IMR-90 (cell line): ENCODE measurements at regions not wholly inside any gene's neighbourhood (a gene's known extent, or its start where the extent isn't known, plus 50 kb on each side); places are given as distances from the start of the nearest gene placed in this dataset.
A peak's percentile ranks its signal among the peaks of the same experiment; 100 is the strongest.

Experiments
- ATAC-seq: fragments of 200-7000 bp; cut with Tn5 transposase; 2 replicates; pipeline ENCODE4 v1.9.1; 2020; ENCODE audit warnings: low read depth, mild to moderate bottlenecking, moderate library complexity
- BruUV-seq: library from RNA; stranded (reverse); fragments of 400-500 nt; replicated peaks from 2 replicates; lab custom pipeline; 2021; lab: Mats Ljungman, UMichigan
- CTCF ChIA-PET: fragments of 300-600 bp; formaldehyde crosslinking; extraction: SDS; loops from one replicate; lab custom pipeline; 2021; ENCODE audit warnings: antibody characterized with exemption; lab: Yijun Ruan, JAX
- POLR2A ChIA-PET: fragments of 300-600 bp; sonication (Branson Sonifier 250); formaldehyde crosslinking; loops from one replicate; lab custom pipeline; 2022; ENCODE audit warnings: antibody characterized with exemption; ENCODE audit not compliant: unreplicated experiment; lab: Charles Lee
- DNase-seq: peaks from one replicate; pipeline ENCODE4 v3.0.0; 2013
- H2AFZ ChIP-seq: replicated peaks from 2 replicates; pipeline ENCODE3; 2013; ENCODE audit warnings: low read length, mild to moderate bottlenecking; ENCODE audit not compliant: poor library complexity
- H2AK5ac ChIP-seq: 2 replicates; pipeline ENCODE4 v1.6.1; 2013; ENCODE audit warnings: low read depth, low read length, inconsistent platforms
- H2AK9ac ChIP-seq: replicated peaks from 2 replicates; pipeline ENCODE3; 2013; ENCODE audit warnings: mild to moderate bottlenecking, low read depth, low read length, moderate library complexity; ENCODE audit not compliant: poor library complexity
- H2BK120ac ChIP-seq: 2 replicates; pipeline ENCODE4 v1.6.1; 2013; ENCODE audit warnings: low read depth, low read length, inconsistent platforms
- H2BK15ac ChIP-seq: 3 replicates; pipeline ENCODE4 v1.6.1; 2013; ENCODE audit warnings: low read depth, low read length, inconsistent platforms
- H2BK20ac ChIP-seq: 2 replicates; pipeline ENCODE4 v1.6.1; 2013; ENCODE audit warnings: low read depth, mild to moderate bottlenecking, inconsistent platforms, low read length, moderate library complexity
- H2BK5ac ChIP-seq: 2 replicates; pipeline ENCODE4 v1.6.1; 2013; ENCODE audit warnings: mild to moderate bottlenecking, low read depth, low read length, inconsistent platforms; ENCODE audit not compliant: poor library complexity, severe bottlenecking
- H3K14ac ChIP-seq: replicated peaks from 2 replicates; pipeline ENCODE4 v1.6.1; 2013; ENCODE audit warnings: low read depth, low read length, inconsistent platforms
- H3K18ac ChIP-seq: 2 replicates; pipeline ENCODE4 v1.6.1; 2013; ENCODE audit warnings: low read depth, low read length, control low read depth
- H3K23ac ChIP-seq: 2 replicates; pipeline ENCODE4 v1.6.1; 2013; ENCODE audit warnings: low read depth, low read length, inconsistent platforms
- H3K27ac ChIP-seq: 2 replicates; pipeline ENCODE4 v1.5.1; 2013; ENCODE audit warnings: mild to moderate bottlenecking, control low read depth, low read length; ENCODE audit not compliant: insufficient read depth
- H3K27me3 ChIP-seq: 2 replicates; pipeline ENCODE4 v1.6.1; 2013; ENCODE audit warnings: low read length; ENCODE audit not compliant: control insufficient read depth, insufficient read depth
- H3K36me3 ChIP-seq: 2 replicates; pipeline ENCODE4 v1.6.1; 2013; ENCODE audit warnings: low read length, mixed read lengths; ENCODE audit not compliant: control insufficient read depth, insufficient read depth
- H3K4ac ChIP-seq: 2 replicates; pipeline ENCODE4 v1.6.1; 2013; ENCODE audit warnings: low read depth, low read length, inconsistent platforms
- H3K4me1 ChIP-seq: 2 replicates; pipeline ENCODE4 v1.6.1; 2013; ENCODE audit warnings: low read length, mixed read lengths; ENCODE audit not compliant: control insufficient read depth, insufficient read depth
- H3K4me2 ChIP-seq: 2 replicates; pipeline ENCODE4 v1.6.1; 2013; ENCODE audit warnings: low read depth, mild to moderate bottlenecking, control low read depth, low read length, moderate library complexity
- H3K4me3 ChIP-seq: 2 replicates; pipeline ENCODE4 v1.5.1; 2013; ENCODE audit warnings: low read depth, mild to moderate bottlenecking, control low read depth, low read length, moderate library complexity; ENCODE audit not compliant: insufficient read depth
- H3K56ac ChIP-seq: 2 replicates; pipeline ENCODE4 v1.6.1; 2013; ENCODE audit warnings: low read length, inconsistent platforms; ENCODE audit not compliant: insufficient read depth; ENCODE audit errors: extremely low read depth
- H3K79me1 ChIP-seq, 2 experiments: 2 replicates each; pipeline ENCODE4 v1.6.1; 2013; ENCODE audit warnings: low read length in 2 of 2, inconsistent platforms in 1 of 2, low read depth in 1 of 2
- H3K9ac ChIP-seq: 2 replicates; pipeline ENCODE4 v1.6.1; 2013; ENCODE audit warnings: low read depth, low read length, control low read depth
- H3K9me1 ChIP-seq: 2 replicates; pipeline ENCODE4 v1.6.1; 2013; ENCODE audit warnings: low read length, inconsistent platforms; ENCODE audit not compliant: insufficient read depth
- H3K9me3 ChIP-seq: 2 replicates; pipeline ENCODE4 v1.6.1; 2013; ENCODE audit warnings: low read length; ENCODE audit not compliant: control insufficient read depth, insufficient read depth
- H4K20me1 ChIP-seq: 2 replicates; pipeline ENCODE4 v1.6.1; 2013; ENCODE audit warnings: low read length, inconsistent platforms; ENCODE audit not compliant: insufficient read depth
- H4K5ac ChIP-seq: 2 replicates; pipeline ENCODE4 v1.6.1; 2013; ENCODE audit warnings: mild to moderate bottlenecking, low read depth, low read length, control low read depth
- H4K8ac ChIP-seq, 2 experiments: 2 replicates each; pipeline ENCODE4 v1.6.1; 2013; ENCODE audit warnings: low read depth in 2 of 2, low read length in 2 of 2, control low read depth in 1 of 2, inconsistent platforms in 1 of 2
- H4K91ac ChIP-seq: 2 replicates; pipeline ENCODE4 v1.6.1; 2013; ENCODE audit warnings: low read depth, low read length, inconsistent platforms; ENCODE audit not compliant: insufficient read depth
- BHLHE40 ChIP-seq: fragments of 150-350 bp; IDR thresholded peaks from 2 replicates; pipeline ENCODE4 v1.6.1; 2016; ENCODE audit warnings: mild to moderate bottlenecking, low read depth, low read length
- CEBPB ChIP-seq: IDR thresholded peaks from 2 replicates; pipeline ENCODE4 v1.6.1; 2012; ENCODE audit warnings: low read depth, low read length, improper control_type of control experiment
- ELK1 ChIP-seq: fragments of 150-350 bp; IDR thresholded peaks from 2 replicates; pipeline ENCODE4 v1.6.1; 2016; ENCODE audit warnings: low read depth, mild to moderate bottlenecking, low read length, moderate library complexity, borderline replicate concordance
- FOS ChIP-seq: fragments of 150-350 bp; IDR thresholded peaks from 2 replicates; pipeline ENCODE4 v1.6.1; 2016; ENCODE audit warnings: low read depth, low read length
- MAZ ChIP-seq: IDR thresholded peaks from 2 replicates; pipeline ENCODE4 v1.6.1; 2012; ENCODE audit warnings: low read depth, mild to moderate bottlenecking, low read length, improper control_type of control experiment, moderate library complexity, borderline replicate concordance
- MXI1 ChIP-seq: IDR thresholded peaks from 2 replicates; pipeline ENCODE4 v1.6.1; 2012; ENCODE audit warnings: low read depth, mild to moderate bottlenecking, low read length, moderate library complexity, borderline replicate concordance
- RFX5 ChIP-seq: IDR thresholded peaks from 2 replicates; pipeline ENCODE4 v1.8.0; 2012; ENCODE audit warnings: low read depth, mild to moderate bottlenecking, low read length, moderate library complexity
- USF2 ChIP-seq: fragments of 150-350 bp; IDR thresholded peaks from 2 replicates; pipeline ENCODE4 v1.6.1; 2017; ENCODE audit warnings: mild to moderate bottlenecking, antibody characterized with exemption, low read length, low read depth
- WGBS, 2 experiments: methylation state at CpG; one replicate each; pipeline versions ENCODE4 v1.1.5 to v1.1.7; 2013; ENCODE audit warnings: missing lambda C conversion rate in 2 of 2; ENCODE audit not compliant: insufficient read length in 1 of 2; ENCODE audit errors: extremely low coverage in 2 of 2; 5-methylcytosine and 5-hydroxymethylcytosine counted together
- dilution Hi-C: fragments of 300-500 bp; cut with HindIII; formaldehyde crosslinking; loops from one replicate; pipeline ENCODE4 v1.14.3; 2018; ENCODE audit warnings: low sequenced_read_pairs; ENCODE audit not compliant: unreplicated experiment
- in situ Hi-C: fragments of 300-500 bp; cut with MboI; formaldehyde crosslinking; loops from 3 replicates; pipeline ENCODE4 v1.14.3; 2019; ENCODE audit warnings: low sequenced_read_pairs, inconsistent platforms, mixed read lengths
- intact Hi-C: fragments of 100-400 bp; cut with micrococcal nuclease; formaldehyde crosslinking; loops from 2 replicates; pipeline ENCODE4 v1.10.0; 2022

GRCh38 chr20:6707321-6707831, 60.1 kb upstream of the BMP2 start:
- Histone ChIP-seq H3K4me2 (no peak overlapping the region), H2AK5ac (peak overlapping the region; percentile 93), H2BK120ac (peak overlapping the region; percentile 68), H3K23ac (no peak overlapping the region), H3K79me1 (no peaks in the 10 kb centered on the region), H3K9me1 (peaks cover 13% of the 10 kb centered on the region), H3K56ac (0 out of 2 replicates have a peak overlapping the region, but pooled peaks have one; percentile 23), H2BK15ac (peak overlapping the region; percentile 77; the same call in 2 of the 3 replicates), H4K8ac (peak overlapping the region in 1 of 2 experiments; percentile 50; a peak in 3 of 4 replicates), H2AK9ac (no peak overlapping the region), H3K14ac (peak overlapping the region; percentile 51; the same call in 1 of the 2 replicates), H3K27me3 (no peaks in the 10 kb centered on the region), H4K20me1 (no peaks in the 10 kb centered on the region), H3K27ac (no peak overlapping the region), H3K36me3 (no peaks in the 10 kb centered on the region), H3K4ac (peak overlapping the region; percentile 56), H2BK5ac (peak overlapping the region; percentile 21), H2BK20ac (peak overlapping the region; percentile 82), H3K4me3 (no peak overlapping the region), H3K18ac (peak overlapping the region; percentile 63), H3K9ac (no peak overlapping the region), H3K4me1 (peaks cover 29% of the 10 kb centered on the region), H2AFZ (no peak overlapping the region), H3K9me3 (no peaks in the 10 kb centered on the region), H4K5ac (peak overlapping the region; percentile 54; the same call in 1 of the 2 replicates), H4K91ac (peak overlapping the region; percentile 47)
- dilution Hi-C loops = no loop called here
- in situ Hi-C loops = no loop called here
- TF ChIP-seq USF2 = no peak
- no peak for TF ChIP-seq MXI1
- TF ChIP-seq BHLHE40 = no peak
- no peak for TF ChIP-seq FOS
- no peak for TF ChIP-seq RFX5
- no peak for TF ChIP-seq ELK1
- no peak for TF ChIP-seq CEBPB
- no peak for TF ChIP-seq MAZ
- POLR2A ChIA-PET = no interaction called here
- intact Hi-C loops = no loop called here
- BruUV-seq = no TSS peak
- 100% methylated on average over 1 of the region's 7 CpGs; no CpG with 5 or more reads in 1 of the 2 experiments for WGBS, 2 experiments
- DNase-seq (no peak), ATAC-seq (no peak)
- CTCF ChIA-PET = interaction anchor here (0.6 kb wide), 1 partner anchor 1302 kb away, joined by 3 read pairs; no protein-coding TSS in a partner anchor
